ENCODE measurements at regions not wholly inside any gene's neighbourhood (a gene's known extent, or its start where the extent isn't known, plus 50 kb on each side); places are given as distances from the start of the nearest gene placed in this dataset.

- TF ChIP-seq, protein P1, sequence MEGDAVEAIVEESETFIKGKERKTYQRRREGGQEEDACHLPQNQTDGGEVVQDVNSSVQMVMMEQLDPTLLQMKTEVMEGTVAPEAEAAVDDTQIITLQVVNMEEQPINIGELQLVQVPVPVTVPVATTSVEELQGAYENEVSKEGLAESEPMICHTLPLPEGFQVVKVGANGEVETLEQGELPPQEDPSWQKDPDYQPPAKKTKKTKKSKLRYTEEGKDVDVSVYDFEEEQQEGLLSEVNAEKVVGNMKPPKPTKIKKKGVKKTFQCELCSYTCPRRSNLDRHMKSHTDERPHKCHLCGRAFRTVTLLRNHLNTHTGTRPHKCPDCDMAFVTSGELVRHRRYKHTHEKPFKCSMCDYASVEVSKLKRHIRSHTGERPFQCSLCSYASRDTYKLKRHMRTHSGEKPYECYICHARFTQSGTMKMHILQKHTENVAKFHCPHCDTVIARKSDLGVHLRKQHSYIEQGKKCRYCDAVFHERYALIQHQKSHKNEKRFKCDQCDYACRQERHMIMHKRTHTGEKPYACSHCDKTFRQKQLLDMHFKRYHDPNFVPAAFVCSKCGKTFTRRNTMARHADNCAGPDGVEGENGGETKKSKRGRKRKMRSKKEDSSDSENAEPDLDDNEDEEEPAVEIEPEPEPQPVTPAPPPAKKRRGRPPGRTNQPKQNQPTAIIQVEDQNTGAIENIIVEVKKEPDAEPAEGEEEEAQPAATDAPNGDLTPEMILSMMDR (conservative IDR thresholded peaks at IDR 0.05; ENCODE audit: low read depth, low read length): no peak
- DNase-seq (ENCODE audit: low read depth): no peak
- H3K4me3 ChIP-seq (ENCODE audit: low read length): no peak overlapping the region
Observed at GRCh38 chr5:44644628-44645027, 164.1 kb upstream of the MRPS30 start.

GRCh38 chr5:44641820-44642219 lies 166.9 kb upstream of the MRPS30 start:
- TF ChIP-seq, protein P1 (conservative IDR thresholded peaks at IDR 0.05; ENCODE audit: low read depth, low read length): no peak
- DNase-seq (ENCODE audit: low read depth): no peak
- H3K4me3 ChIP-seq (ENCODE audit: low read length): no peak overlapping the region

DNA sequence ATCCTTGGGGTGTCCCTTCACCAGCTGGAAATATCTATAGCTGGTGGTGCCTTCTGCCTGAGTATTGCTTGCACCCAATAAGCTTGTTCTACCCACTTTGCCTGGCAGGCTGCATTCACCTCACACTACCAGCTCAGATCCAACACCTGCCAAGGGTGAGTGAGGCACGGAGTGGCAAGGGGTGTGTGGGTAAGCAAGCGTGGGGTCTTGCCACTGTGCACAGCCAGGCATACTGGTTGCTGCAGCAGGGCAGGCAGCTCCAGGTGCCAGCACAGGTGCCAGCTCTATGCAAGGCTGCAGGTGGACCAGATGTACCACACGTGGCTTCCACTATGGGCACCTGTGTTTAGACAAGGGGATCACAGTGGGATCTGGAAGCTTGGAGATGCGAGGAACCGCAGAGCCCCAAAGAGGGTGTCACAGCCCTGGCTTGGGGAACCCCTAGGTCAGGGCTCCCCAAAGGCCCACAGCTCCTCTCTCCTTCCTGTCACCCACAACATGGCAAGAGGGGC lies 167.7 kb upstream of the MRPS30 start:
- TF ChIP-seq, protein P1 (conservative IDR thresholded peaks at IDR 0.05; ENCODE audit: low read depth, low read length): no peak

DNA sequence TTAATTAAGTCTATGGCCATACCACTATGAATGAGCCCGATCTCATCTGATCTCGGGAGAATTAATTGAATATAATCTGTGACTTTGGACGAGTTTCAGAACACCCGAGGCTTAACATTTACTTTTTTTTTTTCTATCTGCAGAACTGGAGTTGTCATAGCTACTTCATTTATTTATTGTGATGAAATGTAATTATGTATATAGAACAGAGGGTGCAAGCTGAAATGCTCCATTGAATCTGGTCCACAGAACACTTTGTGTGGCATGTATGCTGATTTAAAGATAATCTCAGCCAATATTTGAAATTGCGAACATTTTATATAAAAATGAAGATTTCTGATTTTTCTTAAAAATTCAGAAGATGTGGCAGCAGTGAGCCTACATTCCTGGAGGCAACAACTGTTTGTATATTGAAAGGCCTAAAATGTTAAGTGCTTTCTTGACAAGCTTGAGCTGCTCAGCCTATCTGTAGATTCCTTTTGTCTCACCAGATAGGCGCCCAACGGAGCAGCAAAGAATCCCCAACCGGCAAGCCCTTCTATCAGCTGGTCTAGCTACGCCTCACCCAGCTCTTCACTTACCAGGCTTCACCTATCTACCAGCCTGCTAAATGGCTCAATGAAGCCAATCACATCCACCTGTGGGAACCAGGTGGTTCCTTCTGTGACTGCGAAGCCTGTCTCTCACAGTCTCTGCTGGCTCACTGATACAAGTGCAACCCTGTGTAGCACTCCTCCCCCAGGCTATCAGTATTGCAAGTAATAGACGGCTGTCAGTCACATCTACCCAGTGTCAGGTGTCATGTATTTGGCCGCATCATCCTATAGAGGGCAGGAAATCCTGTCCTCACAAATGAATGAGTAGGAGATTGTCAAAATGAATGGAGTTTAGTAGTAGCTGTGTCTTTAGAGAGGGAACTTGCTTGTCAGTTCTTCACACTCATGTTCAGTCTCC lies 170.6 kb upstream of the MRPS30 start:
- H3K4me3 ChIP-seq (ENCODE audit: low read length): no peak overlapping the region
- no peak for DNase-seq (ENCODE audit: low read depth)
- TF ChIP-seq, protein P1 (conservative IDR thresholded peaks at IDR 0.05; ENCODE audit: low read depth, low read length): no peak

More for the DNA sequence above, 167.7 kb upstream of the MRPS30 start:
- no peak for DNase-seq (ENCODE audit: low read depth)
- no peak overlapping the region for H3K4me3 ChIP-seq (ENCODE audit: low read length)

- TF ChIP-seq, protein P1 (conservative IDR thresholded peaks at IDR 0.05; ENCODE audit: low read depth, low read length): no peak
- DNase-seq (ENCODE audit: low read depth): no peak
- H3K4me3 ChIP-seq (ENCODE audit: low read length): no peak overlapping the region
Observed at GRCh38 chr5:44632344-44632743, 176.4 kb upstream of the MRPS30 start.

- DNase-seq (ENCODE audit: low read depth): no peak
- TF ChIP-seq, protein P1 (conservative IDR thresholded peaks at IDR 0.05; ENCODE audit: low read depth, low read length): no peak
- no peak overlapping the region for H3K4me3 ChIP-seq (ENCODE audit: low read length)
Observed at GRCh38 chr5:44626846-44627245, 181.9 kb upstream of the MRPS30 start.

GRCh38 chr5:44622331-44622730 lies 186.4 kb upstream of the MRPS30 start:
- TF ChIP-seq, protein P1 (conservative IDR thresholded peaks at IDR 0.05; ENCODE audit: low read depth, low read length): no peak
- no peak for DNase-seq (ENCODE audit: low read depth)
- no peak overlapping the region for H3K4me3 ChIP-seq (ENCODE audit: low read length)
